ENCODE measurements at regions not wholly inside any gene's neighbourhood (a gene's known extent, or its start where the extent isn't known, plus 50 kb on each side); places are given as distances from the start of the nearest gene placed in this dataset.

- TF ChIP-seq CTCF (IDR thresholded peaks at IDR 0.05) (no peak), EZH2 (IDR thresholded peaks at IDR 0.05; ENCODE audit: borderline replicate concordance, insufficient read depth, low read depth, low read length, poor library complexity, severe bottlenecking) (no peak)
Observed at GRCh38 chr13:80704369-80704768, 363.4 kb upstream of the SPRY2 start.
